ENCODE measurements at regions not wholly inside any gene's neighbourhood (a gene's known extent, or its start where the extent isn't known, plus 50 kb on each side); places are given as distances from the start of the nearest gene placed in this dataset.

DNA sequence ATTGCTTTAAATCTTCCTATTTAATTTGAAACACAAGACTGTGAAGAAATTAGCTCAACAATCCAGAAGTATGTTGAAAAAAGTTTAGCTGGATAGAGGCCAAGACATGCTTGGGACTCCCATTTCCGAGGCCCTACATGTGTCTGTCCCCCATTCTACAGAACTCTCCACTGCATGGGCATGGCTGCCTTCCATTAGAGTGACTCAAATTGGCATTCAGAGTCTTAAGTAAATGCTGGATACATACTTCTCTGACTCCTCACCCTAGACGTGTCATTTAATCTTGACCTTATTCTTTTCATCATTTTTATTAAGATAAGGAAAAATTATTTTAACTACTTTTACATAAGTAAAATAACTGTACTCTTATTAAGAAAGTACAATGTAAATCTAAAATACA lies 530.4 kb upstream of the CDH9 start:
- TF ChIP-seq, protein P1, sequence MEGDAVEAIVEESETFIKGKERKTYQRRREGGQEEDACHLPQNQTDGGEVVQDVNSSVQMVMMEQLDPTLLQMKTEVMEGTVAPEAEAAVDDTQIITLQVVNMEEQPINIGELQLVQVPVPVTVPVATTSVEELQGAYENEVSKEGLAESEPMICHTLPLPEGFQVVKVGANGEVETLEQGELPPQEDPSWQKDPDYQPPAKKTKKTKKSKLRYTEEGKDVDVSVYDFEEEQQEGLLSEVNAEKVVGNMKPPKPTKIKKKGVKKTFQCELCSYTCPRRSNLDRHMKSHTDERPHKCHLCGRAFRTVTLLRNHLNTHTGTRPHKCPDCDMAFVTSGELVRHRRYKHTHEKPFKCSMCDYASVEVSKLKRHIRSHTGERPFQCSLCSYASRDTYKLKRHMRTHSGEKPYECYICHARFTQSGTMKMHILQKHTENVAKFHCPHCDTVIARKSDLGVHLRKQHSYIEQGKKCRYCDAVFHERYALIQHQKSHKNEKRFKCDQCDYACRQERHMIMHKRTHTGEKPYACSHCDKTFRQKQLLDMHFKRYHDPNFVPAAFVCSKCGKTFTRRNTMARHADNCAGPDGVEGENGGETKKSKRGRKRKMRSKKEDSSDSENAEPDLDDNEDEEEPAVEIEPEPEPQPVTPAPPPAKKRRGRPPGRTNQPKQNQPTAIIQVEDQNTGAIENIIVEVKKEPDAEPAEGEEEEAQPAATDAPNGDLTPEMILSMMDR (IDR thresholded peaks at IDR 0.05; ENCODE audit: insufficient read depth, low read length), result no peak
- TF ChIP-seq, protein P2, sequence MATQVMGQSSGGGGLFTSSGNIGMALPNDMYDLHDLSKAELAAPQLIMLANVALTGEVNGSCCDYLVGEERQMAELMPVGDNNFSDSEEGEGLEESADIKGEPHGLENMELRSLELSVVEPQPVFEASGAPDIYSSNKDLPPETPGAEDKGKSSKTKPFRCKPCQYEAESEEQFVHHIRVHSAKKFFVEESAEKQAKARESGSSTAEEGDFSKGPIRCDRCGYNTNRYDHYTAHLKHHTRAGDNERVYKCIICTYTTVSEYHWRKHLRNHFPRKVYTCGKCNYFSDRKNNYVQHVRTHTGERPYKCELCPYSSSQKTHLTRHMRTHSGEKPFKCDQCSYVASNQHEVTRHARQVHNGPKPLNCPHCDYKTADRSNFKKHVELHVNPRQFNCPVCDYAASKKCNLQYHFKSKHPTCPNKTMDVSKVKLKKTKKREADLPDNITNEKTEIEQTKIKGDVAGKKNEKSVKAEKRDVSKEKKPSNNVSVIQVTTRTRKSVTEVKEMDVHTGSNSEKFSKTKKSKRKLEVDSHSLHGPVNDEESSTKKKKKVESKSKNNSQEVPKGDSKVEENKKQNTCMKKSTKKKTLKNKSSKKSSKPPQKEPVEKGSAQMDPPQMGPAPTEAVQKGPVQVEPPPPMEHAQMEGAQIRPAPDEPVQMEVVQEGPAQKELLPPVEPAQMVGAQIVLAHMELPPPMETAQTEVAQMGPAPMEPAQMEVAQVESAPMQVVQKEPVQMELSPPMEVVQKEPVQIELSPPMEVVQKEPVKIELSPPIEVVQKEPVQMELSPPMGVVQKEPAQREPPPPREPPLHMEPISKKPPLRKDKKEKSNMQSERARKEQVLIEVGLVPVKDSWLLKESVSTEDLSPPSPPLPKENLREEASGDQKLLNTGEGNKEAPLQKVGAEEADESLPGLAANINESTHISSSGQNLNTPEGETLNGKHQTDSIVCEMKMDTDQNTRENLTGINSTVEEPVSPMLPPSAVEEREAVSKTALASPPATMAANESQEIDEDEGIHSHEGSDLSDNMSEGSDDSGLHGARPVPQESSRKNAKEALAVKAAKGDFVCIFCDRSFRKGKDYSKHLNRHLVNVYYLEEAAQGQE (IDR thresholded peaks at IDR 0.05; ENCODE audit: insufficient replicate concordance, low read depth), result no peak
- TF ChIP-seq POLR2AphosphoS5 (IDR thresholded peaks at IDR 0.05; ENCODE audit: low read depth) (no peak), GABPA (IDR thresholded peaks at IDR 0.05; ENCODE audit: low read depth) (no peak)

Data from HL-60 (cell line).